Suppressor macrophage treated with lipopolysaccharide for 1 hour (primary cell): ENCODE measurements at regions not wholly inside any gene's neighbourhood (a gene's known extent, or its start where the extent isn't known, plus 50 kb on each side); places are given as distances from the start of the nearest gene placed in this dataset.
"Not testable (repeated sequence)": the region's sequence is repeated elsewhere in the genome, so short reads cannot be mapped to it uniquely, and the experiment has no call there.

Experiments
- DNase-seq, 3 donors: peaks; one replicate each; pipeline ENCODE4 v3.0.0-alpha.2; 2020 to 2022

GRCh38 chr7:16369855-16370254 lies 51.5 kb downstream of the CRPPA start:
- DNase-seq: no peak

- not testable (repeated sequence) for DNase-seq
Observed at GRCh38 chr7:16369309-16369708, 52.0 kb downstream of the CRPPA start.

- no peak for DNase-seq
Observed at GRCh38 chr7:16368885-16369284, 52.5 kb downstream of the CRPPA start.

GRCh38 chr7:16367115-16367514 lies 54.2 kb downstream of the CRPPA start:
- no peak for DNase-seq

- no peak for DNase-seq
Observed at GRCh38 chr7:16365952-16366351, 55.4 kb downstream of the CRPPA start.

GRCh38 chr7:16365177-16365576 lies 56.2 kb downstream of the CRPPA start:
- DNase-seq: no peak

- DNase-seq: no peak
Observed at GRCh38 chr7:16359216-16359615, 62.1 kb downstream of the CRPPA start.

GRCh38 chr7:16357921-16358320 lies 63.4 kb downstream of the CRPPA start:
- DNase-seq: no peak

GRCh38 chr7:16357474-16357873 lies 63.9 kb downstream of the CRPPA start:
- DNase-seq: no peak

GRCh38 chr7:16356301-16356958 lies 64.9 kb downstream of the CRPPA start:
- DNase-seq: no peak

- no peak for DNase-seq
Observed at GRCh38 chr7:16354573-16354972, 66.8 kb downstream of the CRPPA start.

- DNase-seq: no peak
Observed at GRCh38 chr7:16353226-16353625, 68.1 kb downstream of the CRPPA start.

GRCh38 chr7:16350634-16351033 lies 70.7 kb downstream of the CRPPA start:
- no peak for DNase-seq

GRCh38 chr7:16348251-16348650 lies 73.1 kb downstream of the CRPPA start:
- no peak for DNase-seq

GRCh38 chr7:16347827-16348192 lies 73.5 kb downstream of the CRPPA start:
- DNase-seq: no peak

- no peak for DNase-seq
Observed at GRCh38 chr7:16347066-16347826, 74.1 kb downstream of the CRPPA start.

GRCh38 chr7:16345979-16346958 lies 75.1 kb downstream of the CRPPA start:
- no peak for DNase-seq

GRCh38 chr7:16344927-16345326 lies 76.4 kb downstream of the CRPPA start:
- DNase-seq: no peak

- no peak for DNase-seq
Observed at GRCh38 chr7:16343612-16344011, 77.7 kb downstream of the CRPPA start.

- no peak for DNase-seq
Observed at GRCh38 chr7:16338065-16338464, 83.3 kb downstream of the CRPPA start.

- no peak for DNase-seq
Observed at GRCh38 chr7:16326106-16326505, 95.2 kb downstream of the CRPPA start.

- no peak for DNase-seq
Observed at GRCh38 chr7:16323313-16323712, 98.0 kb downstream of the CRPPA start.

GRCh38 chr7:16320099-16320660 lies 101.2 kb downstream of the CRPPA start:
- no peak for DNase-seq
